NCI-H2227 (cell line): ENCODE measurements at regions not wholly inside any gene's neighbourhood (a gene's known extent, or its start where the extent isn't known, plus 50 kb on each side); places are given as distances from the start of the nearest gene placed in this dataset.
"Not testable (repeated sequence)": the region's sequence is repeated elsewhere in the genome, so short reads cannot be mapped to it uniquely, and the experiment has no call there.

ENCODE experiments used
- DNase-seq: peaks from one replicate; lab custom pipeline; 2025; ENCODE audit not compliant: unreplicated experiment; lab: John Stamatoyannopoulos, UW

DNA sequence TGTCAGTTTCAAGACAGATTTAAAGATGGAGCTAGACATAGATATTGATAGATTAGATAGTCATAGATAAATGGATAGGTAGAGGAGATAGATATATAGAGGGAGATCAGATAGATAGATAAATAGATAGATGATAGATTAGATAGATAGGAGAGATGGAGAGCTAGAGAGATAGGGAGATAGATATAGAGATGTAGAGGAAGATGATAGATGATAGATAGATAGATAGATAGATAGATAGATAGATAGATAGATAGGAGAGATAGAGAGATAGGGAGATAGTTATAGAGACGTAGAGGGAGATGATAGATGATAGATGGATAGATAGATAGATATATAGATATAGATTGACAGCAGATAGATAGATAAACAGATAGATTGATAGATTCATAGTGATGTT is 1038.8 kb upstream of the AUTS2 start:
- DNase-seq: no peak

- DNase-seq: no peak
Measured at GRCh38 chr7:68562323-68562899, 1035.9 kb upstream of the AUTS2 start.

- DNase-seq: no peak
Measured at GRCh38 chr7:68564306-68565135, 1033.8 kb upstream of the AUTS2 start.

GRCh38 chr7:68571286-68571685 is 1027.0 kb upstream of the AUTS2 start:
- DNase-seq: no peak

DNA sequence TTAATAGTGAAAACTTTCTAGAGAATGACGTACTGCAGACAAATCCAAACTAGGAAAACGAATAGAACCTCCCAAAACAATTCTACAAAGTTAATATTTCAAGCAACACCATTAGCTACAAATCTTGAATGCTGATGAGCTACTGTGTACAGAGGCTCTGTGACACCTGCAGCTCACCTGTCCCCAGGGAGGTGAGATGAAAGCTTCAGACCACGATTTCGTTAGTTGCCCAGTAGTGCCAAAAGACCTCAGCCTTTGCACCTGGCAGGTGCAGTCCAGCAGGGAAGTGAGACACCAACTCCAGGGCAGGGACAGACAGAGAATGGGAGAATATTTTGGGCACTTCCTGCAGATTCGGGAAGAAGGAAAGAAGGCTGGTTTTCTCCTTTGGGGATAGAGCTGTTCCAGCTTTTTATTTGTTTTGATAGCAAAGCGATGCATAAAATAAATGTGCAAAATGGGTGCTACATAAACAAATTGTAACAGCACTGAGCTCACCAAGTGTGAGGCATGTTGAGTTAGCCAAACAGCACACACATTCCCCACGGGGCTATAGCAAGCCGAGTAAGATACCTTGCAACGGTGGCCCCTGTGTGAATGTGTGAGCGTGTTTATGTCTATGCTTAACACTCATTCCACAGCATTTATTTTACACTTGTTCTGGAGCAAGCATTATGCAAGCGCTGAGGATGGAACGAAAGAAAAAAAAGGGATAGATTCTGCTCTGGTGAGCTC is 1024.8 kb upstream of the AUTS2 start:
- no peak for DNase-seq

GRCh38 chr7:68576366-68576765 is 1021.9 kb upstream of the AUTS2 start:
- DNase-seq: no peak

DNA sequence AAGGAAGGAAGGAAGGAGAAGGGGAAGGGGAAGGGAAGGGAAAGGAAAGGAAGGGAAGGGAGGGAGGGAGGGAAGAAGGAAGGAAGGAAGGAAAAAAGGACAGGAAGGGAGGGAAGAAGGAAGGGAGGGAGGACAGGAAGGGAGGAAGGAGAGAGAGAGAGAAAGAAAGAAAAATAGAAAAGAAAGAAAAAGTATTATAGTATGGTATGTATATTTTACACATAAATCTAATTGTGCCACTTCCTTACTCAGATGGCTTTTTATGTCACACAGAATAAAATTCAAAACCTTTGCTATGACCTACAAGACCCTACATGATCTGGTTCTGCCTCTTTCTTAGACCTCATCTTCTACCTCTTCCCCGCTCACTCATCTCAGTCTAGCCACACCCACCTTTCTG is 1016.9 kb upstream of the AUTS2 start:
- DNase-seq: no peak

- DNase-seq: no peak
Measured at GRCh38 chr7:68587599-68587998, 1010.7 kb upstream of the AUTS2 start.

DNA sequence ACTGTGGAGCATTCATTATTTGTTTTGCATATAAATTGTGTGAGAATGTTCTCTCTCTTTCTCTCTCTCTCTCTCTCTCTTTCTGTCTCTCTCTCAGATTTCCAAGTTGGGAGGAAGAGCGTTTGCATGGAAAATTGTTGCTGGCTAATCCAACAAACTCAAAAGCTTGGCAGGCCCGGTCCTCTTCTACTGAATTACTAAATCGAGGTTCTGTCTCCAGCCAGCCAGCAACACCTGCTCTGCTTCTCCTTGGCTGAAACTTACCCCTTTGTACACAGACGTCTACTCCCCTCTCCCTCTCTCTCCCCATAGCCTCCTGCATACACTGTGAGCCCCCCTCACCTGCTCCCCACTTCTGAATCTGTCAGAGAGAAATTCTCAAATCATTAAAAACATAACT is 996.4 kb upstream of the AUTS2 start:
- no peak for DNase-seq

DNA sequence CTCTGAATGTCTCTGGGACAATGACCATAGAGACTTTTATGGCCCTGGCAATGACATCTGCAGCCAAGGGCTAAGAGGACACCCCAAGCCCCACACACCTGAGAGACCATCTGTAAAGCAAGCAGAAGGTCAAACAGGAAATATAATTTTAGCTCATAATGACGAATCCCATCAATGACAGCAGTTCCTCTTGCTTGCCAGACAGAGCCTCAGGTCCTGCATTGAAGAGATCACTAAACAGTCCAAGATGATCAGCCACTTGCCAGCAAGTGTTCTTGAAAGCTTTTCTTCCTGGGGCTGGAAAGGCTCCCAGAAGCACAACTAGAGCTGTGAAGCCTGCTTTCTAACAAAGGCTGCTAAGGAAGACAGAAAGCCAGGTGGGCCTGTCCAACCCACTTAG is 993.7 kb upstream of the AUTS2 start:
- no peak for DNase-seq

GRCh38 chr7:68610701-68611100 is 987.6 kb upstream of the AUTS2 start:
- DNase-seq: no peak

DNA sequence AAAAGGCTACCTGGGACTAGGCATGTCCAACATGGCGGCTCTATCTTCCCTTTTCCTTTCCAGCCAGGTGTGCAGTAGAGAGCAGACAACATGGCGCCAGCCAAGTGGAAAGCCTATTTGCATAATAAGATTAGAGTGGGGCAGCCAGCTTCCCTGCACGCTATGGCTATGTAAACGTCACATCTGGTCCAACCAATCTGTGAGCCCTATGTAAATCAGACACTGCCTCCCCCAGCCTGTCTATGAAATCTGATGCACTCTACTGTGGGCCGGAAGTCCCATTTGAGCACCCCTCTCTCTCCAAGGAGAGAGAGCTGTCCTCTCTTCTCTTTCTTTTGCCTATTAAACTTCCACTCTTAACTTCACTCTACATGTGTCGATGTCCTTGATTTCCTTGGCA is 984.9 kb upstream of the AUTS2 start:
- DNase-seq: no peak

GRCh38 chr7:68613897-68614296 is 984.4 kb upstream of the AUTS2 start:
- no peak for DNase-seq

DNA sequence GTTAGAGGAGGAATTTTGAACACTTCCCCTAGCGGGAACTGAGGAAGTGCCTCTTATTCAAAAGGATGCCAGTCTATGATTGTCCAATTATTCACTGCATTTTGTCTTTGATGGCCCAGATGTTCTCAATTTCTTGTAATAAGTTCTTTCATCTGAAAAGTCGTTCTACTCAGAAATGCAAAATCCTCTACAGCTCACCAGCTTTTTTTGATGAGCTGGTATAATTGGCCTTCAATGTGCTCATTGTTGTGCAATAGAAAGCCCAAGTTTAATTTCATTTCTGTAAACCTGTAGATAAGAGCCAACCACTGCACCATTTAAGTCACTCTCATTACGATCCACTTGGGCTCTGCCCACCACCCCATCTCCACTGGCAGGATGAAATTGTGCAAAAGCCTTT is 978.7 kb upstream of the AUTS2 start:
- no peak for DNase-seq

- DNase-seq: no peak
Measured at GRCh38 chr7:68622500-68622899, 975.8 kb upstream of the AUTS2 start.

DNA sequence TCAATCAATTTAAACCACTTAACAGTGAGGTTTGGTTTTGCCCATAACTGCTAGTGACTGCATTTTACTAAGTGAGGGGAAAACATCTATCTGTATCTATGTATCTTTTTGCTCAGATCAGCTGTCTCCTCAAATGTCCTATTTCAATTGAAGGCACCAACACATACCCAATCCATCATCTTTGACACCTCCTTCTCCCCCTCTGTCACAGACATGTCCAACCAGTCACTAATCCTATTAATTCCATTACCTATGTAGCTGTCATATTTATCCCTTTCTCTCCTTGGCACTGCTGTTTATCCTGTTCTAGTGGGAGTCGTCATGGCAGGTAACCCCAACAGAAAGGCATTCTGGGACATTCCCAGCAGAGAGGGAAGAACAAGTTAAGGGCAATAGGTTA is 975.2 kb upstream of the AUTS2 start:
- DNase-seq: no peak

GRCh38 chr7:68627247-68627864 is 970.9 kb upstream of the AUTS2 start:
- DNase-seq: no peak

GRCh38 chr7:68630914-68631313 is 967.4 kb upstream of the AUTS2 start:
- DNase-seq: not testable (repeated sequence)

GRCh38 chr7:68640103-68640502 is 958.2 kb upstream of the AUTS2 start:
- no peak for DNase-seq

- DNase-seq: no peak
Measured at GRCh38 chr7:68642727-68643126, 955.5 kb upstream of the AUTS2 start.

DNA sequence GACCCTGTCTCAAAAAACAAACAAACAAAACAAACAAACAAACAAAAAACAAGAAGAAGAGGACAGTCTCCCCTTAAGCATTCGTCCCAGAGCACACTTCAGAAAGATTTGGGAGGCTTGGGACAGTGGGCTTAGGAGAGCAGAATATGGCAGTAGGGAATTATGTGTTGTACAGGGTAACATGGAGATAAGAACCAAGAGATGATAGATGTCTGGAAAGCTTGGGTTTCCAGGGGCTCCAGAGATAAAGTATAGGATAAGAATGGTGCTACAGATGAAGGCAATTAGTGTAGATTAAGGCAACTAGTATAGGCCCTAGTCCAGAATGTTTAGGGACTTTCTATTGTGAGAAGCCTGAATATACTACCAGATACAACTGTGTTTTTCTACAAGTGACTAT is 934.9 kb upstream of the AUTS2 start:
- no peak for DNase-seq

DNA sequence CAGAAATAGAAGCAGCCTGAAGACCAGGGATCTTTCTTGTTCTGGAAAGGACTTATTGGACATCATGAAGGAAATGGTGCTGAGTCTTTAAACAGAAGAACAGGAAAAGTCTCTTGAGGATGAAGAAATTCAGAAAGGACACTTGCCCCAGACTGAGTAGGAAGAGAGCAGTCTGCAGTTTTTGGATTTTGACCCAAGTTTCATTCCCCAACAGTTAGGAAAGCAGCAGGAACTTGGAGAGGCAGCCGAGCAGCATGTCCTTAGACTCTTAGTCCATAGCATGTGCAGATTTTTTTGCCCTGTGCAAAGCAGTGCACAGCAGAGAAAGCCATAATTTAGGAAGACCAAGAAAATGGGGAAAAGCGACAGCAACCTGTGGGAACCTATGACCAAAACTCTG is 927.2 kb upstream of the AUTS2 start:
- no peak for DNase-seq
